Suppressor macrophage (primary cell): ENCODE measurements at regions not wholly inside any gene's neighbourhood (a gene's known extent, or its start where the extent isn't known, plus 50 kb on each side); places are given as distances from the start of the nearest gene placed in this dataset.
"Not testable (repeated sequence)": the region's sequence is repeated elsewhere in the genome, so short reads cannot be mapped to it uniquely, and the experiment has no call there.

ENCODE experiments used
- DNase-seq, 4 experiments: peaks; one replicate each; pipeline ENCODE4 v3.0.0-alpha.2; 2020 to 2022

GRCh38 chrX:40371376-40371775 is 209.4 kb upstream of the ATP6AP2 start:
- no peak for DNase-seq

GRCh38 chrX:40368611-40369061 is 212.1 kb upstream of the ATP6AP2 start:
- no peak for DNase-seq

DNA sequence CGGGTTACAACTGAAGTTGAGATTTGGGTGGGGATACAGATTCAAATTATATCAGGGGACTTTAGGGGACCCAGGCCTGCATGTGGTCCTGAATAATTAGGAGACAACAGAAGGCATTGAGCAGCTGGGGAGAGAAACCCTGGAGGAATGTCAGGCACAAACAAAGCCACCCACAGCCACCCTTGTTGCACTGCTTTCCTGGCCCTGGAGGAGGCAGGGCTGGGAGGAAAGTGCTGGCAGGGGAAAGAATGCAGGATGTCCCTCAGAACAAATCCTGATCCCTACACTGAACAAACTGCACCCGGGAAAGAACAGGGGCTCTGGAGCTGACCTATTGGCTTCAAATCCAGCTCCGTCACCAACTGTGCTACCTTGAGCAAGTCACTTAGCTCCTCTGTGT is 214.1 kb upstream of the ATP6AP2 start:
- no peak for DNase-seq

DNA sequence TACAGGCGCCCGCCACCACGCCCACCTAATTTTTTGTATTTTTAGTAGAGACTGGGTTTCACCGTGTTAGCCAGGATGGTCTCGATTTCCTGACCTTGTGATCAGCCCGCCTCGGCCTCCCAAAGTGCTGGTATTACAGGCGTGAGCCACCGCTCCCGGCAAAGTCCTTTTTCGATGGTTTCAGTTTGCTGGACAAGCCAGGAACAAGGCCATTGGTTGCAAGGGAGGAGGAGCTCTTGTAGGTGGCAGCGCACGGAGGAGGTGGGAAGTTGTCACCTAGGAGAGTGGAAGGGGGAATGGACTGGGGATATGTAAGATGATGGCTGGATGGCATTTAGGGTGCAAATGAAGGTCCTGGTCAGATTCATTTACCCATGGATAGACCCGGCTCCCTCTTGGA is 218.5 kb upstream of the ATP6AP2 start:
- DNase-seq = not testable (repeated sequence)

GRCh38 chrX:40360557-40360956 is 220.2 kb upstream of the ATP6AP2 start:
- no peak for DNase-seq

DNA sequence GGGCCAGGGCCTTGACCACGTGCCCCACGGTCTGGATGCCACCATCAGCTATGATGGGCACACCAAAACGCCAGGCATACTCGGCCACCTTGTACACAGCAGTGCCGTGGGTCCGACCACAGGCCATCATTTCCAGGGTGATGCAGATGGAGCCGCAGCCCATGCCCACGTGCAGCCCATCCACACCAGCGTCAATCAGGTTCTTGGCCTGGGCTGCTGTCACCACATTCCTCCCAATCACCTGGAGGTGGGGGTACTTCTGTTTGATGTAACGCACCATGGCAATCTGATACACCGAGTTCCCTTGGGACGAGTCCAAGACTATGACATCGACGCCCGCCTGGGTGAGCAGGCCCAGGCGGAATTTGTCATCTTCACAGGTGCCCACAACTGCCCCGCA is 221.2 kb upstream of the ATP6AP2 start:
- DNase-seq = no peak

GRCh38 chrX:40358994-40359393 is 221.8 kb upstream of the ATP6AP2 start:
- no peak for DNase-seq

GRCh38 chrX:40349251-40349650 is 231.5 kb upstream of the ATP6AP2 start:
- DNase-seq = no peak

DNA sequence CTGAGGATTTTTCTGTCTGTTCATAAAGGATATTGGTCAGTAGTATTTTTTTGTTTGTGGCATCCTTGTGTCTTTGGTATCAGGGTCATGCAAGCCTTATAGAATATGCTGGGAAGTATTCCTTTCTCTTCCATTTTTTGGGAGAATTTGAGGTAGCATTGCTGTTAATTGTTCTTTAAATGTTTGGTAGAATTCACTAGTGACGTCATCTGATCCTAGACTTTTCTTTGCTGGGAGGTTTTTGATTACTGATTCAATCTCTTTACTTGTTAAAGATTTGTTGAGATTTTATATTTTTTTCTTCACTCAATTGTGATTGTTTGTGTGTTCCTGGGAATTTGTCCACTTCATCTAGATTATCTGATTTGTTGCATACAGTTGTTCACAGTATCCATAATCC is 234.4 kb upstream of the ATP6AP2 start:
- DNase-seq = no peak

DNA sequence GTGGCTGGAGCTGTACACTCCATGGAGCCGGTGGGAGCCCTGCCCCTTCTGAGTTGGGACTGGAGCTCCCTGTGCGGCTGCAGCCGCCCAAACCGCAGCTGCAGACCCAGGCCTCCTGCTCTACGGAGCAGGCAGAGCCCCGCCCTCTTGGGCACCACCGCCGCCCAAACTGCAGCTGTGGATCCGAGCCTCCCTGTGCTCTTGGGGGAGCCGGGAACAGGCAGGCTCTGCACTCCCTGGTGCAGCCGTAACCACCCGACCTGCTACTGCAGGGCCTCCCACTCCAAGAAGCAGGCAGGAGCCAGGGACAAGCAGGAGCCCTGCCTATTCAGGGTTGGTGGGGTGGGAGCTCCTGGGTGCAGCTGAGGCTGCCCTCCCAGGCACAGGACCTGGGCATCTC is 237.5 kb upstream of the ATP6AP2 start:
- DNase-seq = no peak

DNA sequence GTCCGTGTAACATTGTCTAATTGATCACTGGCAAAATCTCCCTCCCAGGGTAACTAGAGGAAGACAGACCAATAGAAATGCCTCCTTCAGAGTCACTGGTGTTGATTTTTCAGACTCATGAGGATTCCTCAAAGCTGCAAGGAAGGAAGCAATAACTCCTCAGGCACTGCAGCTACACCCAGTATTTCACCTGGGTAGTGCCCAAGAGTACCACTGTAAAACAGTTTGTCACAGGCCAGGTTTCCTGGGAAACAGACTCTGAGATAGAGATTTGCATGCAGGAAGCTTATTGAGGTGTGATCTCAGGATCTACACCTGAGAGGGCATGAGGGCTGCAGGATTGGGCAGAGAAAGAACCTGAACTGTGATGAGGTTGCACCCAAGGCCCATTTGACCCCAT is 240.7 kb upstream of the ATP6AP2 start:
- DNase-seq = no peak

GRCh38 chrX:40333344-40333743 is 235.6 kb upstream of the BCOR start:
- DNase-seq = no peak

DNA sequence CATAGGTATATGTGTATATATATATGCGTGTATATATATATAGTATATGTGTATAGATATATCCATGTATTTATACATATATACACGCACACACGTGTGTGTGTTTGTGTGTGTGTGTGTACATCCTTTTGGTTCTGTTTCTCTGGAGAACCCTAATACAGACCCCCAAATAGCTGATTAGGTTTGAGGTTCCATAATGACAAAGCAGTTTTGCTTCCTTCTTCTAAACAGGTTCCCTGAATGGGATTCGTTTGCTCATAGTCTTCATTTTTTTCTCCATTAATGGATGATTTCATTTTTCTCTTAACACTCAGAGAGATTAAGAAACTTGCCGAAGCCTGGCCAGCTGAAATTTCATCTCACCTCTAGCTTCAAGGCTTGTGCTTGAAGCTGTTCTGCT is 234.0 kb upstream of the BCOR start:
- DNase-seq = peak in 2 of 4 experiments; percentile 25

DNA sequence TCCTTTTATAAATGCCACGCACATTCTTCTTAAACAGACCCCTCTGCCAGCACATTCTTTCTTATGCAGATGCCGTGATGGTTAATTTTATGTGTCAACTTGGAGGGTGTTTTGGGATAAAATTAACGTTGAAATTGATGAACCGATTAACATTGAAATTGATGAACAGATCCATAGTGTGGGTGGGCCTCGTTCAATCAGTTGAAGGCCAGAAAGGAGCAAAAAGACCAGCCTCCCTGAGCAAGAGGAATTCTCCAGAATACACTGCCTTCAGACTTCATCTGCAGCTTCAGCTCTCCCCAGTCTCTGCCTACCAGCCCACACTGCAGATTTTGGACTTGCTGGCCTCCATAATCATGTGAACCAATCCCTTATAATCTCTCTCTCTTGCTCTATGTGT is 233.6 kb upstream of the BCOR start:
- no peak for DNase-seq

DNA sequence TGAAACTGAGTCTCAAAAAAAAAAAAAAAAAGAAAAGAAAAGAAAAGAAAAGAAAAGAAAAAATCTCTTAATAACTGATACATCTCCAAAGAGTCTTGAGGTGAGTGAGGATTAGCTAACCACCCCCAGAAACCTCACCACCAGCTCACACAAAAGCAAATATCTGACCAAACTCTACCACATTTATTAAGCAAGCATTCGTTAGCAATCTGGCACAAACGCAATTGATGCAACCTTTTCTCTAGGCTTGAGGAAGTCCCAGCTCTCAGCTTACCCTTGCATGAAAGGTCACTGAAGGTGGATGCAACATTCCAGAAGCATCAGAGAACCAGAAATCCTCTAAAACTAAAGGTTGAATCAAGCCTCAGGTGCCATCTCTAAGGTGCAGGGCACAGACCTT is 231.9 kb upstream of the BCOR start:
- peak; percentile 4 to 47 (median 35) for DNase-seq

DNA sequence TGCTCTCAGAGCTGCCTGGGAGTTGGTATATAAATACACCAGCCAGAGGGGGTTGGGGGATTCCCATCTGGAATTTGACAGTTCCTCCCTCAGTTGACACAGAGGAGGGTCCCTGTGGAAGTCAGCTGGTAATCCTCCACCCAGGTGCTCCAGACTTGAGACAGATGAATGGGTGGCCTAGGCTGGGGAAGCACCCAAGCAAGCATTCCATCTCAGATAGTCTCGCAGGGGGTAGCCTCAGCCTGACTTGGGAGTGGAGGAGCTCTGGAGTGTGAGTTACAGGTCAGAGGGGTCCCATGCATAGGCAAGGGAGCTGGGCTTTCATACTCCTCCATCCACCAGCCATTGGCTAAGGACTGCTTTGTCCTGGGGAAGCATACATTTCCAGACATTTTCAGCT is 229.3 kb upstream of the BCOR start:
- DNase-seq = no peak

- DNase-seq = no peak
These were observed 228.6 kb upstream of the BCOR start for GRCh38 chrX:40326186-40326965.

DNA sequence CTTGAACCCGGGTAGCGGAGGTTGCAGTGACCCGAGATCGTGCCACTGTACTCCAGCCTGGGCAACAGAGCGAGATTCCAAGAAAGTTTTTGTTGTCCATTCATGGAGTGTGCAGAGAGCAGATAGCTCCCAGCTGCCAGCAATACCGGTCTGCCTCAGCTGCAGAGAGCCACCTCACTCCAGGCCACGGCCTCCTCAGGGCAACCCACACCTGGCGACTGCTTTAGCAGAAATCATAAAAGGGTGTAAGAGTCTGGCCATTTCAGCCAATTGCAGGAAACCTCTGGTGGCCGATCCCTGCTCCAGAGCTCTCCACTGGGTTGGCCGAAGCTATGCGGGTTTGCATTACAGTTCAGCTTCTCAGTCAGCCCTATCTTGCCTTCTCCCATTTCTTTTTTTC is 227.4 kb upstream of the BCOR start:
- no peak for DNase-seq

GRCh38 chrX:40323977-40324376 is 226.2 kb upstream of the BCOR start:
- no peak for DNase-seq

- no peak for DNase-seq
These were observed 223.1 kb upstream of the BCOR start for GRCh38 chrX:40320819-40321218.

DNA sequence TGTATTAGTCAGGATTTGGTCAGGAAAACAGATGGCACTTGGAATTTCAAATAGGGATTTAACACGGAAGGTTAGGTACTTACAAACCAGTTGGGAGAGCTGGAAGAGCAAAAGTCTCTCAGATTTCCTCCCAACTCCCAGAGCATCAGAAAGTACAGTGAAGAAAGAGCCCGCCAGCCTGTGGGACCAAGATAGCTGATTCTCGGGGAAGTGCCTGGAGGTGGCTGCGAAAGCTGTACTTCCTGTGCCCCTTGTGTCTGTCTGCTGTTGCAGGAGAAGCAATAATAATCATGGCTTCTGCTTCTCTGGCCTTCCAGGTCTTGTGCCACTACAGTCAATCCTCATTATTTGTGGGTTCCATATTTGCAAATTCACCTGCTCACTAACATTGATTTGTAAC is 221.0 kb upstream of the BCOR start:
- DNase-seq = peak in 3 of 4 experiments; percentile 19 to 29 (median 23)

DNA sequence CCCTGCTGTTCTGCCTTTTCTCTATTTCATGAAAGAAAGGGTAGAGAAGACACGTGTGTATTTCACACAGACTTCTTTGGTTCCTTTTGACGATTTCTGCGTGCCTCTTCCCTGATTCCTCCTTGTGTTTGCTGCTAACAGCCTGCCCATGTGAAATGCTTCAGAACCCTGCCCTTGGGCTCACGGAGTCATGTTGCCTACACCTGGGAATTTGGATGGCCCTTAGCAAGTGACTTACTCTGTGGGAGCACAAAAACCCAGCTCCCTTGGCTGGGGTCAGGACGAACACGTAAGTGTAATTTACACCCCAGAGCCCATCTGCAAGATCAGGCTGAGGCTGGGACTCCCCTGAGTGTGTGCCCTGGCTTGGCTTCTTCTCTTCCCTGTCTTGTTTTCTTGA is 220.3 kb upstream of the BCOR start:
- no peak for DNase-seq

GRCh38 chrX:40316502-40316901 is 218.7 kb upstream of the BCOR start:
- DNase-seq = no peak

DNA sequence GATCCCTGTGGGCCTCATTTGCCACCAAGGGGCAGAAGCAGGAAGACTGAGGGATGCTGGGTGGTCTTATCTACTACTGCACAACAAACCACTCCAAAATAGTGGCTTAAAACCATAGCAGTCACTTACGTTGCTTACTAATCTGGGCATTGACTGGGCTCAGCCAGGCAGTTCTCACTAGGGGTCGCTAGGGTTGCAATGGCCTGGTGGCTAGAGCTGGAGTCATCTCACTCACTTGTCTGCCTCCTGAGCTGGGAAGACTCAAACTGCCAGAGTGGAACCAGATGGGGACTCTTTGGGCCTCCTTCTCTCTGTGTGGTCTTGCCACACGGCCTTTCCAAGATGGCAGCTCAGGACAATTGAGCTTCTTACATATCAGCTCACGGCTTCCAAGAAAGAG is 216.3 kb upstream of the BCOR start:
- peak in 3 of 4 experiments; percentile 8 to 32 (median 23) for DNase-seq

- no peak for DNase-seq
These were observed 215.5 kb upstream of the BCOR start for GRCh38 chrX:40313269-40313668.
